GM19023 (cell line): ENCODE measurements at regions not wholly inside any gene's neighbourhood (a gene's known extent, or its start where the extent isn't known, plus 50 kb on each side); places are given as distances from the start of the nearest gene placed in this dataset.

Experiments used
- ATAC-seq: cut with Tn5 transposase; IDR thresholded peaks from one replicate; pipeline ENCODE4 v1.9.1; 2021; ENCODE audit warnings: mild to moderate bottlenecking, moderate library complexity; ENCODE audit not compliant: unreplicated experiment

- no peak for ATAC-seq
Measured at GRCh38 chr3:66592016-66592761, 91.4 kb upstream of the LRIG1 start.

- ATAC-seq, result no peak
Measured at GRCh38 chr3:66592927-66593625, 92.3 kb upstream of the LRIG1 start.

GRCh38 chr3:66593978-66594377 lies 93.2 kb upstream of the LRIG1 start:
- ATAC-seq, result no peak

DNA sequence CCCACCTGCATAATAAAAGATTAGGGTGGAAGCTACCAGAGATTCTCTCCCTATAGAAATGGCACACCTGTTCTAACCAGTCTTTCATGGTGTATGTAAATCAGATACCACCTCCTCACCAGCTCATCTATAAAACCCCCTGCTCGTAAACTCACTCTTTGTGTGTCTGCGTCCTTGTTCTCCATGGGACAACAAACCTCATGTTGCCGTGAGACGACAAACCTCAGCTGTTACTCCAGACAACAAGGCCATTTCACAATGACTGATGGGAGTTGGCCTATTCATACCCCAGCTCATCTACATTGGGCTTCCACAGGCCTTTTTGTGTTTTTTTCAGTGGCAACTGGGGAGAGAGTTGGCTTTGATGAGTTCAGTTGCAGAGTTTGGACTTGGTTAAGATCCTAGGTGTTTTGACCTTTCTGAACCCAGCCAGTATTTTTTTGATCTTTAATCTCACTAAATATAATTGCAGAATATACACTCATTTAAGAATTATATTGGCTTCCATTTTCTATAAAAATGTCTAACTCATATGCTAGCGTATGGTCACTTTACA lies 96.6 kb upstream of the LRIG1 start:
- no peak for ATAC-seq

- no peak for ATAC-seq
Measured at GRCh38 chr3:66598168-66598567, 97.3 kb upstream of the LRIG1 start.

DNA sequence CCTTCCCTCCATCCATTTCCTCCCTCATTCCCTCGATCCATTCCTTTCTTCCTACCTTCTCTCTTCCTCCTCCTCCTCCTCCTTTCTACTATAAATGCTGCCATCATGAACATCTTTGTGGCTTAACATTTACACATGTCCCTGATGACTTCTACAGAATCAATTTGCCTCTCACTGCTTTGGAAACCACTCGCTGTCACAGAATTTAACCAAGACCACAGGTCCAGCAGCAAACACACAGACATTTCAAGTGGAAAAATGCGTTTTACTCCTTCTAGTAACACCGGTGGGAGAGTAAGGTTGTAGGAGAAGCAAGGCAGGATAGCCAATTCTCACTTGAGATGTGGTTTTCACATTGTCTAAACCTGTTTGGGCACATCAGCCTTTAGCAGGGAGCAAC lies 101.4 kb upstream of the LRIG1 start:
- ATAC-seq, result no peak

DNA sequence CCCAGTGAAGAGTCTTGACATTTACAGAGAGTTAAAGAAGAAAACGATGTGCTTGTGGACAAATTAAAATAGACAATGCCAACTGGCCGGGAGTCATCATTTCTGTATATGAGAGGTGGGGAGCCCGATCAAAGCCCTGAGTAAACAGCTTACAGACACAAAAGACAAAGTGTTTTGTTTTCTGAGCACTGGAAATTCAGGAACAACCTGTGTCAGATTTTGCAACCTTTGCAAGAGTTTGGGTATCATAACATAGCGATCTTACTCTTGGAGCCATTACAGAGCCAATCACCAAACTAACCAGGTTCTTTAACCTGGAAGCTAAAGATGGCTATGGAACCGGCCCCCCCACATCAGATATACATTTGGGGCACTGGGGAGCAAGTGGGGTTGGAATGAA lies 101.9 kb upstream of the LRIG1 start:
- no peak for ATAC-seq

DNA sequence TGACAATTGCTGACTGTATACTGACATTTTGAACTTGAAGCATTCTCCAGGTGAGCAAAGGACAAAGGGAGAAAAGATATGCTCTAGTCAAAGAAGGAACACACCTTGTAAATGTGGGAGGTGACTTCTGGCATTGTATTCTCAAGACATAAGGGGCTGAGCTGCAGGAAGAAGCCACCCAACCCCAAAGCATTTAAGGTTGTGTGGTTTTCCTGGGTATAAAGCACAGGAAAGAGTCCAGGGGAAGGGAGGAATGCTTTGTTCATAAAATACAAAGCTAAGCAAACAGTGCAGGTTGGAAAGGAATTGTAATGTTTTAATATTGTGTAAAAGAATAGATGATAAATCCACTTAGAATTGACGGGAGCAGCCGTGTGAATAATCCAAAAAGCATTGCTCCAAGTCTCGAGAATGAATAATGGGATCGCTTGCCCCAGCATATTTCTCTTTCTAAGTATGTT lies 102.4 kb upstream of the LRIG1 start:
- no peak for ATAC-seq

DNA sequence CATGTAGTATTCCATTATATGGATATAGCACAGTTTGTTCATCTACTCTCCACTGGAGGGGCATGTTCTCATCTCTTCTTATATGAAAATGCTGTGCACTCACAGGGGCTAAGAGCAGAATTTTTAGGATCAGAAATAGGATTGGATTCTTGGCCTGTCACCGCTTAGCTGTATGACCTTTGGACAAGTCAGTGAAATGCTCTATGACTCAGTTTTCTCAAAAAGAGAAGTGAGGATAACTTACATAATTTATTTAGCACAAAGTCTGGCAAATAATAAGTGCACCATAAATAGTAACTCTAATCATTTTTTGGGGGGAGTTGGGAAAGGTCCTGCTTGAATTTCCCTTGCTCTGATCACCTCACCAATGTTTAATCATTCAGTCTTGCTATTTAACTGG lies 103.7 kb upstream of the LRIG1 start:
- no peak for ATAC-seq

DNA sequence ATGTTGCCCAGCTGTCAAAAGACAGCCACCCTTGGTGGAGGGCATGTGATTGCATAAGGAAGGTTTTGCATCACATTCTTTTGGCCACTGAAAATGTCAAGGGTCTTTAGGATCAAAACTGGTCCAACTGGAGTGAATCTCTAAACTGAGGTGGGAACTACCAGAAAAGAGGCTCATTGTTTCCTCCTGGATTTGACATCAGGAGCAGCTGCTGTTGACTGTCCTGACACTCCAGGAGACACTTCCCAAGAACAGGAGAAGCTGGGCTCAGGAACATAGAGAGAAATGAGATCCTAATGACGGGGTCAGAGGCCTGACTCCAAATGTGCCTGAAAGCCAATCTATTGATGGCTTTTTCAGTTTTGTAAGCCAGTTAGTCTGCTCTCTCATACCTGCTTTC lies 105.3 kb upstream of the LRIG1 start:
- no peak for ATAC-seq

GRCh38 chr3:66606868-66607267 lies 106.0 kb upstream of the LRIG1 start:
- no peak for ATAC-seq

GRCh38 chr3:66609660-66610561 lies 109.1 kb upstream of the LRIG1 start:
- no peak for ATAC-seq

DNA sequence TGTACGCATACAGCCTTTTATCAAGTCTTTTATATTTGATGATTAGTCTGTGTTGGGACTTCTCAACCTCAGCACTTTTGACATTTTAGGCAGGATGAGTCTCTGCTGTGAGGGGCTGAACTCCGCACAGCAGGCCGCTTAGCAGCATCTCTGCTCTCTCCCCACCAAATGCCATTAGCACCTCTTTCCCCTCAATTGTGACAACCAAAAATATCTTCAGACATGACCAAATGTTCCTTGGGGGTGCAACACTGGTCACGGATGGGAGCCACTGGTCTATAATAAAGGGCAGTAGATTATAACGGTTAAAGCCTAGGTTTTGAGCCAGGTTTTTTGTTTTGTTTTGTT lies 109.7 kb upstream of the LRIG1 start:
- no peak for ATAC-seq

DNA sequence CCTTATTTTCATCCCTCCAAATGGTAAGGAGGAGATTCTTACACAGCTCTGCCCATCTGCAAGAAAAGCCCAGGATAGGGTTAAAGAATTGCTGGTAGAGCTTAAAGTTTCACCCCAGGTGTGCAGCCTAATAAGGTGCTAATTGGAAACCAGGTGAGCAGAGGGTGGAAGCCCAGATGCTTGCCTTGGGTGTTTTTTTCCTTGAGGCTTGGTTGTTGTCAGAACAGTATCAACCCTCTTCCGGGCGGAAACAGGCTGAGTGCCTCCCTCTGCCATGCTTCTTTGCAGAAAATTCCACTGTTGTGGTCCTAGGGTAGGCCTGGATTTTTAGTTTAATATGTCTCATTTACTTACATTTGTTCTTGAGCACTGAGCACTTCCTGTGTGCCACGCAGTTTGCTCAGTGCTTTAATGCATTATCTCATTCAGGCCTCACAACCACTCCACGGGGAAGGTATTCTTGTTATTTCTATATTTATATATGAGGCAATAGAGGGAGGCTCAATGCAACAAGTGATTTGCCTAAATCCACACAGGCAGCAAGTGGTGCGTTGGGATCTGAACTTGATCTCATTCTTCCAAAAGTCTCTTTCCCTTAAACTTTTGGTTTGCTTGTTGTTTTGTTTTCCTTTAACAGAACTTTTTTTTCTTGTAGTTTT lies 115.0 kb upstream of the LRIG1 start:
- ATAC-seq, result no peak

DNA sequence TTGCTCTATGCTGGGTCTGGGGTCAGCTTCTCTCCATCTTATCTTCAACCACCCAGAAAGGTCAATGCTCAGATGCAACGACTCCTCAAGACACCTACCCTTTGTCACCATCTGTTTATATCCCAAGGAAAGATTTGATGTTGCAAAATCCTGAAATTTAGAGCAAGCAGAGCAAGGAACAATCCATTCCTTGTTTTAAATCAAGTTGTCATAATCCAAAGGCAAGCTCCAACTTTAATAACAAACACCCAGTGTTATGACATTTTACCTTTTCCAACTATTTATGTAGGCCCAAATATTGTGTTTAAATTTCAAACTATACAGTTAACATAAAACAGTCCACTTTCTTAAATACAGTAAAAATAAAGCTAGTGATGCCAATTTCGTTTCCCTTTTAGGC lies 116.5 kb upstream of the LRIG1 start:
- ATAC-seq, result no peak

DNA sequence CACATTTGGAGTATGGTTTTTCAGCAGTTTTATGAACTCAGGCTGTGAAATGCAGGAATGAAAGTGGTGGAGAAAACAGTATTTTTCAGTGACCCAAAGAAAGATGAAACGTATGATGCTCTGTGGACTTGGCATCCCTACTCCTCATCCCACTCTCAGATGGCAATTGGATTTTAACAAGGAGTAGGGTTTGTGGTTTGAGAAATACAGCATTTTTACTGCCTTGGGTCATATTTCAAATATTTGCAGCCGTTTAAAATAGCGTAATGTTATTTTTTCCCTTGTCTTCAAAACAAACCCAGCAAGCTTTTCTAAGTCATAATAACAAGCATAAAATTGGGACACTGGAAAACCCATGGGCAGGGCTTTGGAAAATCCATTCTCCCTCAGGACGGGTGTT lies 117.2 kb upstream of the LRIG1 start:
- no peak for ATAC-seq

- no peak for ATAC-seq
Measured at GRCh38 chr3:66620296-66620695, 119.5 kb upstream of the LRIG1 start.

GRCh38 chr3:66622756-66623457 lies 122.1 kb upstream of the LRIG1 start:
- ATAC-seq, result no peak

DNA sequence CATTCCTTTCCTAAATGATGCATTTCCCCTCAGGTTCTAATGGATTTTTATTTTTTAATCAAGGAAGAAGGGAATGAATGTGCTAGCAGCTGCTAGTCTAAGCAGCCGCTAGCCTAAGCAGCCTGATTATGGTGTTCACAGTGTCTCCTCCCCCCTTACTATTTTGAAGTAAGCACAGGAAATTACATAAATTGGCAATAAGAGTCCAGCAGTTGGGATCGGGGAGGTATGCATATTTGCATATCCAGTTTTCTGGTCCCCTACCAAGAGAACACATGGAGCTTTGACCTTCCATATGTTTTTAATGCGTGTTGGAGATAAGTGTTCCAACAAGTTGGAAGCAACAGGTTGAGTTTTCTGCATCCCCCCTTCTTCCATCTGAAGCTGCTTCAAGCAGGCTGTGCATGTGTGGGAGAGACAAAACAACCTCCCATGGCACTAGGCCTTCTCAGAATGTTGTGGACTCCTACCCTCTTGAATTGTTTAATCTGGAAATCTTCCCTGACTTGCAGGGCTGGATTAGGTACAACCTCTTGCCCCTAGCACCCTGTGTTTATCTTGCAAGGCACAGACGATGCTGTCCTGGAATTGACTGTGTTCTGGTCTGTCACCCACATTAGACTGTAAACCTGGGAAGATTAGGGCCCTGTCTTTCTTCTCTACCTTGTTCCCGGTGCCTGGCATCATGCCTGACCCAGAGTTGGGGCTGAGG lies 124.8 kb upstream of the LRIG1 start:
- ATAC-seq, result no peak
